GM21619 (cell line): ENCODE measurements at regions not wholly inside any gene's neighbourhood (a gene's known extent, or its start where the extent isn't known, plus 50 kb on each side); places are given as distances from the start of the nearest gene placed in this dataset.

Source experiments
- ATAC-seq: cut with Tn5 transposase; IDR thresholded peaks from one replicate; pipeline ENCODE4 v1.9.1; 2021; ENCODE audit not compliant: unreplicated experiment

GRCh38 chr12:67832155-67832554, 157.1 kb upstream of the IFNG-AS1 start:
- no peak for ATAC-seq

GRCh38 chr12:67833602-67834001, 155.6 kb upstream of the IFNG-AS1 start:
- no peak for ATAC-seq

GRCh38 chr12:67837876-67838275, 151.4 kb upstream of the IFNG-AS1 start:
- no peak for ATAC-seq

- no peak for ATAC-seq
These were observed 147.1 kb upstream of the IFNG-AS1 start for GRCh38 chr12:67842124-67842523.

GRCh38 chr12:67843257-67843656, 146.0 kb upstream of the IFNG-AS1 start:
- no peak for ATAC-seq

- ATAC-seq, result no peak
These were observed 136.5 kb upstream of the IFNG-AS1 start for GRCh38 chr12:67852701-67853100.

- no peak for ATAC-seq
These were observed 136.0 kb upstream of the IFNG-AS1 start for GRCh38 chr12:67853204-67853603.

GRCh38 chr12:67854351-67854750, 134.9 kb upstream of the IFNG-AS1 start:
- no peak for ATAC-seq

GRCh38 chr12:67855103-67855502, 134.1 kb upstream of the IFNG-AS1 start:
- ATAC-seq, result no peak

GRCh38 chr12:67871231-67871630, 118.0 kb upstream of the IFNG-AS1 start:
- no peak for ATAC-seq

GRCh38 chr12:67873355-67873754, 115.9 kb upstream of the IFNG-AS1 start:
- peak; percentile 60 for ATAC-seq

- no peak for ATAC-seq
These were observed 112.8 kb upstream of the IFNG-AS1 start for GRCh38 chr12:67876305-67876915.

- no peak for ATAC-seq
These were observed 111.5 kb upstream of the IFNG-AS1 start for GRCh38 chr12:67877727-67878126.

GRCh38 chr12:67879937-67880336, 109.3 kb upstream of the IFNG-AS1 start:
- ATAC-seq, result no peak

GRCh38 chr12:67881565-67881964, 107.7 kb upstream of the IFNG-AS1 start:
- no peak for ATAC-seq

- ATAC-seq, result no peak
These were observed 104.7 kb upstream of the IFNG-AS1 start for GRCh38 chr12:67884596-67884995.

- no peak for ATAC-seq
These were observed 103.7 kb upstream of the IFNG-AS1 start for GRCh38 chr12:67885375-67886169.

GRCh38 chr12:67887065-67887464, 102.2 kb upstream of the IFNG-AS1 start:
- no peak for ATAC-seq

- no peak for ATAC-seq
These were observed 99.3 kb upstream of the IFNG-AS1 start for GRCh38 chr12:67889931-67890330.

- ATAC-seq, result no peak
These were observed 98.5 kb upstream of the IFNG-AS1 start for GRCh38 chr12:67890726-67891258.

- no peak for ATAC-seq
These were observed 97.7 kb upstream of the IFNG-AS1 start for GRCh38 chr12:67891596-67891995.

- ATAC-seq, result no peak
These were observed 96.8 kb upstream of the IFNG-AS1 start for GRCh38 chr12:67892259-67893021.
